ENCODE measurements at regions not wholly inside any gene's neighbourhood (a gene's known extent, or its start where the extent isn't known, plus 50 kb on each side); places are given as distances from the start of the nearest gene placed in this dataset.

DNA sequence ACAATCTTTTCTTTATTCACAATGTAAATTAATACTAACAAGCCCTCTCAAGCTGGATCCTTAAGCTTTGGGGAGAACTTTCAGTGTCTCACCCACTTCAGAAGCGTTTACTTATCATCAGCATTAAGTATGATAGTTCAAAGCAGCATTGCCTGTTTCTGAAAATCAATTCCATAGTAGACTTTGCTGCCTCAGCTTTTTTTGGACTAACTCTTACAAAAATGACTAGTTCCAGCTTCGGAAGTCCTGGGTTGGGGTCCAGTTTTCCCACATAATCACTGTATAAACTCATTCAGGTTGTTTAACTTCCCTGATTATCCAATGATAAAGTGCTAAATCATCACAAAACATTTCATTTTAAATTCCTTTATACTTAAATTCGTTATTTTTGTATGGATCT, 114.4 kb downstream of the NR2F2 start:
- TF ChIP-seq, protein P1, sequence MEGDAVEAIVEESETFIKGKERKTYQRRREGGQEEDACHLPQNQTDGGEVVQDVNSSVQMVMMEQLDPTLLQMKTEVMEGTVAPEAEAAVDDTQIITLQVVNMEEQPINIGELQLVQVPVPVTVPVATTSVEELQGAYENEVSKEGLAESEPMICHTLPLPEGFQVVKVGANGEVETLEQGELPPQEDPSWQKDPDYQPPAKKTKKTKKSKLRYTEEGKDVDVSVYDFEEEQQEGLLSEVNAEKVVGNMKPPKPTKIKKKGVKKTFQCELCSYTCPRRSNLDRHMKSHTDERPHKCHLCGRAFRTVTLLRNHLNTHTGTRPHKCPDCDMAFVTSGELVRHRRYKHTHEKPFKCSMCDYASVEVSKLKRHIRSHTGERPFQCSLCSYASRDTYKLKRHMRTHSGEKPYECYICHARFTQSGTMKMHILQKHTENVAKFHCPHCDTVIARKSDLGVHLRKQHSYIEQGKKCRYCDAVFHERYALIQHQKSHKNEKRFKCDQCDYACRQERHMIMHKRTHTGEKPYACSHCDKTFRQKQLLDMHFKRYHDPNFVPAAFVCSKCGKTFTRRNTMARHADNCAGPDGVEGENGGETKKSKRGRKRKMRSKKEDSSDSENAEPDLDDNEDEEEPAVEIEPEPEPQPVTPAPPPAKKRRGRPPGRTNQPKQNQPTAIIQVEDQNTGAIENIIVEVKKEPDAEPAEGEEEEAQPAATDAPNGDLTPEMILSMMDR (conservative IDR thresholded peaks at IDR 0.05; ENCODE audit: low read depth, low read length) = no peak
- TF ChIP-seq FOS (IDR thresholded peaks at IDR 0.05; ENCODE audit: low read depth, low read length) (no peak), POLR2A (IDR thresholded peaks at IDR 0.05; ENCODE audit: low read depth, low read length) (no peak), MAZ (IDR thresholded peaks at IDR 0.05; ENCODE audit: borderline replicate concordance, low read depth, low read length) (no peak), SMC3 (IDR thresholded peaks at IDR 0.05; ENCODE audit: low read depth, low read length) (no peak), RFX5 (IDR thresholded peaks at IDR 0.05; ENCODE audit: low read depth, low read length) (no peak), RAD21 (IDR thresholded peaks at IDR 0.05; ENCODE audit: low read length) (no peak), CEBPB (IDR thresholded peaks at IDR 0.05; ENCODE audit: low read depth, low read length) (no peak), CHD1 (IDR thresholded peaks at IDR 0.05; ENCODE audit: low read depth, low read length) (no peak), BHLHE40 (IDR thresholded peaks at IDR 0.05; ENCODE audit: low read depth, low read length) (no peak)
- TF ChIP-seq, protein P2, sequence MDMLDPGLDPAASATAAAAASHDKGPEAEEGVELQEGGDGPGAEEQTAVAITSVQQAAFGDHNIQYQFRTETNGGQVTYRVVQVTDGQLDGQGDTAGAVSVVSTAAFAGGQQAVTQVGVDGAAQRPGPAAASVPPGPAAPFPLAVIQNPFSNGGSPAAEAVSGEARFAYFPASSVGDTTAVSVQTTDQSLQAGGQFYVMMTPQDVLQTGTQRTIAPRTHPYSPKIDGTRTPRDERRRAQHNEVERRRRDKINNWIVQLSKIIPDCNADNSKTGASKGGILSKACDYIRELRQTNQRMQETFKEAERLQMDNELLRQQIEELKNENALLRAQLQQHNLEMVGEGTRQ (IDR thresholded peaks at IDR 0.05; ENCODE audit: low read depth, low read length) = no peak

All from IMR-90 (cell line).